A549 (cell line): ENCODE measurements at regions not wholly inside any gene's neighbourhood (a gene's known extent, or its start where the extent isn't known, plus 50 kb on each side); places are given as distances from the start of the nearest gene placed in this dataset.
A peak's percentile ranks its signal among the peaks of the same experiment; 100 is the strongest.

ENCODE experiments used
- ATAC-seq, 2 experiments: fragments of 200-7000 bp in 1 of 2; fragments of >200 bp in 1 of 2; cut with Nextera tagmentation in 1 of 2; cut with Tn5 transposase in 1 of 2; 3 replicates each; pipeline versions ENCODE4 v1.8.0 to v1.9.1; 2018 to 2020; ENCODE audit warnings: mild to moderate bottlenecking in 1 of 2, moderate library complexity in 1 of 2
- CTCF ChIA-PET: fragments of 300-600 bp; sonication (Branson Sonifier 250); formaldehyde crosslinking; extraction: SDS; loops from one replicate; lab custom pipeline; 2021; ENCODE audit warnings: antibody characterized with exemption, inconsistent platforms; lab: Yijun Ruan, JAX
- POLR2A ChIA-PET: fragments of 350-600 bp; formaldehyde crosslinking; extraction: SDS; loops from one replicate; lab custom pipeline; 2021; ENCODE audit warnings: antibody characterized with exemption, inconsistent platforms; lab: Yijun Ruan, JAX
- DNase-seq, 2 experiments: peaks; one replicate each; pipeline versions ENCODE4 v3.0.0 to v3.0.0-alpha.2; 2011 to 2016; ENCODE audit warnings: low read depth in 1 of 2, low spot score in 1 of 2
- FAIRE-seq: peaks from 2 replicates; lab custom pipeline; 2011; peaks lifted over from hg19 to GRCh38; lab: Jason Lieb, UNC
- H3K27ac ChIP-seq, 2 experiments: fragments of >200 bp; sonication (Bioruptor Twin); formaldehyde crosslinking; 3 replicates each; pipeline ENCODE4 v1.5.1; 2016 to 2017
- H3K4me1 ChIP-seq: fragments of >200 bp; sonication (Bioruptor Twin); formaldehyde crosslinking; 3 replicates; pipeline ENCODE4 v1.6.1; 2016
- H3K4me2 ChIP-seq: fragments of >200 bp; sonication (Bioruptor Twin); formaldehyde crosslinking; 3 replicates; pipeline ENCODE4 v1.6.1; 2016
- H3K4me3 ChIP-seq: fragments of >200 bp; sonication (Bioruptor Twin); formaldehyde crosslinking; 3 replicates; pipeline ENCODE4 v1.5.1; 2016
- H3K9me3 ChIP-seq: fragments of >200 bp; sonication (Bioruptor Twin); formaldehyde crosslinking; 3 replicates; pipeline ENCODE4 v1.6.1; 2016
- CBX8 ChIP-seq: fragments of 200-600 bp; sonication (generic); IDR thresholded peaks from 2 replicates; pipeline ENCODE4 v1.6.1; 2016
- EHF ChIP-seq: fragments of 250-450 bp; sonication (Bioruptor Pico); IDR thresholded peaks from 2 replicates; pipeline ENCODE4 v1.5.0; 2020; ENCODE audit warnings: mild to moderate bottlenecking
- EHMT2 ChIP-seq: fragments of 200-600 bp; sonication (generic); IDR thresholded peaks from 2 replicates; pipeline ENCODE4 v1.6.1; 2016; ENCODE audit warnings: antibody characterized with exemption, low read depth, mild to moderate bottlenecking, moderate library complexity
- FOSB ChIP-seq: fragments of 250-450 bp; sonication (Bioruptor Pico); IDR thresholded peaks from 2 replicates; pipeline ENCODE4 v1.5.0; 2020; ENCODE audit warnings: mild to moderate bottlenecking, moderate library complexity
- FOSL2 ChIP-seq, 2 experiments: fragments of 450-650 bp in 1 of 2; fragments of >200 bp in 1 of 2; sonication (Bioruptor Twin) in 1 of 2; formaldehyde crosslinking; IDR thresholded peaks; 2 replicates each; pipeline versions ENCODE4 v1.5.0 to v1.6.1; 2016 to 2020; ENCODE audit warnings: mild to moderate bottlenecking in 1 of 2, moderate library complexity in 1 of 2
- FOXS1 ChIP-seq: fragments of 250-450 bp; sonication (Bioruptor Pico); IDR thresholded peaks from 2 replicates; pipeline ENCODE4 v1.5.0; 2020; ENCODE audit warnings: mild to moderate bottlenecking, moderate library complexity
- HOXA7 ChIP-seq: fragments of 250-450 bp; sonication (Bioruptor Pico); IDR thresholded peaks from 2 replicates; pipeline ENCODE4 v1.5.0; 2020; ENCODE audit warnings: mild to moderate bottlenecking, moderate library complexity
- KDM1A ChIP-seq: fragments of 200-600 bp; sonication (generic); IDR thresholded peaks from 2 replicates; pipeline ENCODE4 v1.6.1; 2016; ENCODE audit warnings: low read depth, mild to moderate bottlenecking
- NR3C1 ChIP-seq: fragments of >200 bp; sonication (Bioruptor Twin); formaldehyde crosslinking; IDR thresholded peaks from 3 replicates; pipeline ENCODE4 v1.6.1; 2017
- RARB ChIP-seq: fragments of 250-450 bp; sonication (Bioruptor Pico); IDR thresholded peaks from 2 replicates; pipeline ENCODE4 v1.8.0; 2021; ENCODE audit warnings: mild to moderate bottlenecking, moderate library complexity
- ZFP36 ChIP-seq: fragments of 450-650 bp; IDR thresholded peaks from 2 replicates; pipeline ENCODE4 v1.6.1; 2014; ENCODE audit warnings: borderline replicate concordance; ENCODE audit not compliant: partially characterized antibody
- WGBS: methylation state at CpG from one replicate; pipeline ENCODE4 v1.1.6; 2017; ENCODE audit errors: missing lambda C conversion rate; 5-methylcytosine and 5-hydroxymethylcytosine counted together
- TF ChIP-seq, protein P1 (sequence below): fragments of >200 bp; sonication (Bioruptor Twin); formaldehyde crosslinking; IDR thresholded peaks from 3 replicates; pipeline ENCODE4 v1.6.1; 2016
- TF ChIP-seq, protein P2 (sequence below): IDR thresholded peaks from 2 replicates; pipeline ENCODE4 v1.6.1; 2012; ENCODE audit warnings: low read depth, borderline replicate concordance
- TF ChIP-seq, protein P3 (sequence below): fragments of 200-600 bp; sonication (generic); IDR thresholded peaks from 2 replicates; pipeline ENCODE4 v1.6.1; 2016; ENCODE audit warnings: antibody characterized with exemption, mild to moderate bottlenecking, moderate library complexity
- TF ChIP-seq, protein P4 (sequence below): fragments of >200 bp; sonication (Bioruptor Twin); formaldehyde crosslinking; IDR thresholded peaks from 2 replicates; pipeline ENCODE4 v1.6.1; 2016
- TF ChIP-seq, protein P5 (sequence below): IDR thresholded peaks from 2 replicates; pipeline ENCODE4 v1.6.1; 2012

DNA sequence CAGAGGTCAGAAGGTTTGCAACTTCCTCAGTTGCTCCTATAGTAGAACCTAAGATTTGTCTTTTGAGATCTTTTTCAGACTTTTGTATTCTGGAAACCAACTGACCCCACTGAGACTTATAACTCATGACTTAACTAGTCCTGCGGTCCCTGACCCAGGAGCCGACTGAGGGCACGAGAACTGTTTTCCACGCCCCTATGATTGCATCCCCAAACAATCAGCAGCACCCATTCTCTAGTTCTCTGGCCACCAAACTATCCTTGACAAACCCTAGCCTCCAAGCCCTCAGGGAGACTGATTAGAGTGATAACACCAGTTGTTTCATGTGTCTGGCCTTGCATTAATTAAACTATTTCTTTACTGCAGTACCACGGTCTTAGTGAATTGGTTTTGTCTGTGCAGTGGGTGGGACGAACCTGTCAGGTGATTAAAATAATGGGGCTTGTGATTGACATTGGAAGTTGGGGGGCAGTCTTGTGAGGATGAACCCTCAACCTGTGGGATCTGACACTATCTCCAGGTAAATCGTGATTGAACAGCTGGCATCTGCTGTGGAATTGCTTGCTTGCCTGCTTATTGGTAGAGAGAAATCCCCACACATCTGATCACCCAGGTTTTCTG is 95.7 kb downstream of the B3GNT2 start:
- FAIRE-seq (no peak), DNase-seq (no peak), ATAC-seq (no peak)
- H3K4me2 ChIP-seq, result no peak overlapping the region
- CTCF ChIA-PET, result no interaction called here
- POLR2A ChIA-PET, result no interaction called here
- 0 out of 3 replicates have a peak, but pooled peaks cover under 1% of the 10 kb centered on the region for H3K9me3 ChIP-seq
- H3K4me3 ChIP-seq, result no peak overlapping the region
- WGBS, result 82% methylated on average over 7 of the region's 7 CpGs
- TF ChIP-seq EHMT2, result no peak
- peaks cover 19% of the 10 kb centered on the region for H3K4me1 ChIP-seq
- no peak overlapping the region for H3K27ac ChIP-seq

DNA sequence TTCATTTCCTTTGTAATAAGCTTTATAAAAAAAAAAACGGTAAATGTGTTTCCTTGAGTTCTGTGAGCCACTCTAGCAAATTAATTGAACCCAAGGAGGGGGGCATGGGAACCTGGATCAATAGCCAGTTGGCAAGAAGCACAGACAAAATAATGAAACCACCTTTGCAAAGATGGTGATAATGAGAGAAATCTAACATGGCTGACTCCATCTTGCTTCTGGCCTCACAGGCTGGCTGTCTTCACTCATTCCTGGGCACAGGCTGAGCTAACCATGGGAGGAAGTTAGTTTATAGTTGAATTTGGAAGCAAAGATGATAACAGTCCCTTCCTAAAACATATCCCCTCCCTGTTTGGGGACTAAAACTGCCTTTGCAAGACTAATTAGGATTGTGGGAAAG is 95.1 kb downstream of the B3GNT2 start:
- no peak overlapping the region for H3K4me2 ChIP-seq
- no peak overlapping the region for H3K27ac ChIP-seq
- H3K9me3 ChIP-seq, result peaks cover 6% of the 10 kb centered on the region; the same call in 2 of the 3 replicates
- 68% methylated on average over 1 of the region's 1 CpG for WGBS
- DNase-seq, result no peak
- no peak for ATAC-seq
- peaks cover 19% of the 10 kb centered on the region for H3K4me1 ChIP-seq
- ChIA-PET POLR2A (no interaction called here), CTCF (no interaction called here)
- TF ChIP-seq NR3C1 (no peak), FOSB (CRISPR knock-in tag) (no peak), FOSL2 (IDR thresholded peaks at IDR 0.05) (no peak), FOSL2 (CRISPR knock-in tag; IDR thresholded peaks at IDR 0.05) (no peak), KDM1A (no peak), EHF (CRISPR knock-in tag) (no peak), RARB (CRISPR knock-in tag) (no peak), CBX8 (no peak)
- TF ChIP-seq, protein P1, sequence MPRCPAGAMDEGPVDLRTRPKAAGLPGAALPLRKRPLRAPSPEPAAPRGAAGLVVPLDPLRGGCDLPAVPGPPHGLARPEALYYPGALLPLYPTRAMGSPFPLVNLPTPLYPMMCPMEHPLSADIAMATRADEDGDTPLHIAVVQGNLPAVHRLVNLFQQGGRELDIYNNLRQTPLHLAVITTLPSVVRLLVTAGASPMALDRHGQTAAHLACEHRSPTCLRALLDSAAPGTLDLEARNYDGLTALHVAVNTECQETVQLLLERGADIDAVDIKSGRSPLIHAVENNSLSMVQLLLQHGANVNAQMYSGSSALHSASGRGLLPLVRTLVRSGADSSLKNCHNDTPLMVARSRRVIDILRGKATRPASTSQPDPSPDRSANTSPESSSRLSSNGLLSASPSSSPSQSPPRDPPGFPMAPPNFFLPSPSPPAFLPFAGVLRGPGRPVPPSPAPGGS, result no peak
- TF ChIP-seq, protein P2, sequence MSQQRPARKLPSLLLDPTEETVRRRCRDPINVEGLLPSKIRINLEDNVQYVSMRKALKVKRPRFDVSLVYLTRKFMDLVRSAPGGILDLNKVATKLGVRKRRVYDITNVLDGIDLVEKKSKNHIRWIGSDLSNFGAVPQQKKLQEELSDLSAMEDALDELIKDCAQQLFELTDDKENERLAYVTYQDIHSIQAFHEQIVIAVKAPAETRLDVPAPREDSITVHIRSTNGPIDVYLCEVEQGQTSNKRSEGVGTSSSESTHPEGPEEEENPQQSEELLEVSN, result no peak
- TF ChIP-seq, protein P3, sequence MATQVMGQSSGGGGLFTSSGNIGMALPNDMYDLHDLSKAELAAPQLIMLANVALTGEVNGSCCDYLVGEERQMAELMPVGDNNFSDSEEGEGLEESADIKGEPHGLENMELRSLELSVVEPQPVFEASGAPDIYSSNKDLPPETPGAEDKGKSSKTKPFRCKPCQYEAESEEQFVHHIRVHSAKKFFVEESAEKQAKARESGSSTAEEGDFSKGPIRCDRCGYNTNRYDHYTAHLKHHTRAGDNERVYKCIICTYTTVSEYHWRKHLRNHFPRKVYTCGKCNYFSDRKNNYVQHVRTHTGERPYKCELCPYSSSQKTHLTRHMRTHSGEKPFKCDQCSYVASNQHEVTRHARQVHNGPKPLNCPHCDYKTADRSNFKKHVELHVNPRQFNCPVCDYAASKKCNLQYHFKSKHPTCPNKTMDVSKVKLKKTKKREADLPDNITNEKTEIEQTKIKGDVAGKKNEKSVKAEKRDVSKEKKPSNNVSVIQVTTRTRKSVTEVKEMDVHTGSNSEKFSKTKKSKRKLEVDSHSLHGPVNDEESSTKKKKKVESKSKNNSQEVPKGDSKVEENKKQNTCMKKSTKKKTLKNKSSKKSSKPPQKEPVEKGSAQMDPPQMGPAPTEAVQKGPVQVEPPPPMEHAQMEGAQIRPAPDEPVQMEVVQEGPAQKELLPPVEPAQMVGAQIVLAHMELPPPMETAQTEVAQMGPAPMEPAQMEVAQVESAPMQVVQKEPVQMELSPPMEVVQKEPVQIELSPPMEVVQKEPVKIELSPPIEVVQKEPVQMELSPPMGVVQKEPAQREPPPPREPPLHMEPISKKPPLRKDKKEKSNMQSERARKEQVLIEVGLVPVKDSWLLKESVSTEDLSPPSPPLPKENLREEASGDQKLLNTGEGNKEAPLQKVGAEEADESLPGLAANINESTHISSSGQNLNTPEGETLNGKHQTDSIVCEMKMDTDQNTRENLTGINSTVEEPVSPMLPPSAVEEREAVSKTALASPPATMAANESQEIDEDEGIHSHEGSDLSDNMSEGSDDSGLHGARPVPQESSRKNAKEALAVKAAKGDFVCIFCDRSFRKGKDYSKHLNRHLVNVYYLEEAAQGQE, result no peak
- TF ChIP-seq, protein P4, sequence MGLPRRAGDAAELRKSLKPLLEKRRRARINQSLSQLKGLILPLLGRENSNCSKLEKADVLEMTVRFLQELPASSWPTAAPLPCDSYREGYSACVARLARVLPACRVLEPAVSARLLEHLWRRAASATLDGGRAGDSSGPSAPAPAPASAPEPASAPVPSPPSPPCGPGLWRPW, result no peak
- no peak overlapping the region for H3K4me3 ChIP-seq
- no peak for FAIRE-seq

DNA sequence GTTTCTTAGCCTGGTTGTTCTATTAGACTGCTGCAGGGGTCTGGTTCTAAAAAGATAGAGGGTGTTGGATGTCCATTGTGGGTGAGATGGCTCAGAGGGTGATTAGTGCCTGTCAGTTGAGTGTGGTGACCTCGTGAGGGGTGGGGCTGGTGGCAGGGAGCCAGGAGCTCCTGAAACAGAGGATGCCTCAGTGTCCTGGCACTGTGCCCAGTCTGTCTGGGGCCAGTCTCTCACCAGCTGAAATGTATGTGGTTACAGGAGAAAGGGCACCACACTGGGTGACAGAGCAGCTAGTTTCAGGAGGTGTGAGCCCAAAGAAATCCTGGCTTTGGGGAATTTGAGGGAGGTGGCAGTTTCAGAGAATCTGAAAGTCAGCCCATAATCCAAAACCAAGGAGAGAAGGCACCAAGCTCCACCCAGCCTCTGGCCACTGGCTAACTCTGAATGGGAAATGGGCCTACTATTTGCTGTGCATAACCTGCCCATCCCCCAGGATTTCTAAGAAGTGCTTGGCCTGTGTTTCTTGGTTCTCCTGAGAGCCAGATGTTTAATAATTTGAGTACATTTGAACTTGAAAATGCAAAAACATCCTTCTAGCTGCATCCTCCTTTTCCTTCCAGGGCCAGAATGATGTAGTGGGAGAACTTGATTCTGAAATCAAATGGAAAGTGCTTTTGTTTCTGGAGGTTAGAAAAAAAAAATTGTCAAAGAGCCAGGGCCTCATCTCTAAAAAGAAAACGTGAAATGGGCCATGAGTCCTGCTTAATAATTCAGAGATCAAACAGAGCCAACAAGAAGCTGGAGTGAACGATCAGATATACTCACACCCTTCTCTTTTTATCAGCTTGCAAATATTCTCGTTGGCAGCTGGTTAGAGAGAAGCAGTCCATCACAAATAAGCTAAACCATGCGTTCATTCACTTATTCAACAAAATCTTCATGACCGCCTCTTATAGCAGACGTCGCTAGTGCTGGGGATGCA is 92.3 kb downstream of the B3GNT2 start:
- 78% methylated on average over 8 of the region's 8 CpGs for WGBS
- Histone ChIP-seq H3K4me2 (peak overlapping the region; percentile 20; the same call in 1 of the 3 replicates), H3K27ac (no peak overlapping the region), H3K9me3 (peaks cover 26% of the 10 kb centered on the region), H3K4me1 (peaks cover 9% of the 10 kb centered on the region), H3K4me3 (no peak overlapping the region)
- TF ChIP-seq ZFP36, result no peak
- TF ChIP-seq, protein P5, sequence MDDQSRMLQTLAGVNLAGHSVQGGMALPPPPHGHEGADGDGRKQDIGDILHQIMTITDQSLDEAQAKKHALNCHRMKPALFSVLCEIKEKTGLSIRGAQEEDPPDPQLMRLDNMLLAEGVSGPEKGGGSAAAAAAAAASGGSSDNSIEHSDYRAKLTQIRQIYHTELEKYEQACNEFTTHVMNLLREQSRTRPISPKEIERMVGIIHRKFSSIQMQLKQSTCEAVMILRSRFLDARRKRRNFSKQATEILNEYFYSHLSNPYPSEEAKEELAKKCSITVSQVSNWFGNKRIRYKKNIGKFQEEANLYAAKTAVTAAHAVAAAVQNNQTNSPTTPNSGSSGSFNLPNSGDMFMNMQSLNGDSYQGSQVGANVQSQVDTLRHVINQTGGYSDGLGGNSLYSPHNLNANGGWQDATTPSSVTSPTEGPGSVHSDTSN, result no peak
- no peak for TF ChIP-seq FOXS1 (CRISPR knock-in tag)
- no peak for TF ChIP-seq HOXA7 (CRISPR knock-in tag)
- CTCF ChIA-PET, result interaction anchor here (2.7 kb wide), 1 partner anchor 21 kb away, joined by 7 read pairs; no protein-coding TSS in a partner anchor
- DNase-seq (peak in 1 of 2 experiments; percentile 51), FAIRE-seq (no peak), ATAC-seq (peak; percentile 47 to 63; a peak in 4 of 6 replicates)
- POLR2A ChIA-PET, result no interaction called here
